Right lobe of liver (tissue), 4 donors: ENCODE measurements at regions not wholly inside any gene's neighbourhood (a gene's known extent, or its start where the extent isn't known, plus 50 kb on each side); places are given as distances from the start of the nearest gene placed in this dataset.

Source experiments
- CTCF ChIP-seq, 4 donors: fragments of 200-600 bp in 3 of 4; fragments of 450-650 bp in 1 of 4; IDR thresholded peaks; one replicate each; pipeline versions ENCODE4 v1.5.1 to v1.8.0; 2016 to 2022; ENCODE audit warnings: antibody characterized with exemption in 4 of 4, mild to moderate bottlenecking in 2 of 4
- POLR2A ChIP-seq: fragments of 450-650 bp; IDR thresholded peaks from one replicate; pipeline ENCODE4 v1.6.1; 2017; ENCODE audit warnings: antibody characterized with exemption, mild to moderate bottlenecking
- donor health status: DM: no; HTN: no; CAD: no.
- donor health status: DM: no; HTN: no; CAD: no.
- donor health status: DM: no; HTN: yes; CAD: no.

GRCh38 chr9:15369238-15369637, 53.4 kb upstream of the SNAPC3 start:
- TF ChIP-seq CTCF (IDR thresholded peaks at IDR 0.05), result no peak
- no peak for TF ChIP-seq POLR2A
